ENCODE measurements at regions not wholly inside any gene's neighbourhood (a gene's known extent, or its start where the extent isn't known, plus 50 kb on each side); places are given as distances from the start of the nearest gene placed in this dataset.

DNA sequence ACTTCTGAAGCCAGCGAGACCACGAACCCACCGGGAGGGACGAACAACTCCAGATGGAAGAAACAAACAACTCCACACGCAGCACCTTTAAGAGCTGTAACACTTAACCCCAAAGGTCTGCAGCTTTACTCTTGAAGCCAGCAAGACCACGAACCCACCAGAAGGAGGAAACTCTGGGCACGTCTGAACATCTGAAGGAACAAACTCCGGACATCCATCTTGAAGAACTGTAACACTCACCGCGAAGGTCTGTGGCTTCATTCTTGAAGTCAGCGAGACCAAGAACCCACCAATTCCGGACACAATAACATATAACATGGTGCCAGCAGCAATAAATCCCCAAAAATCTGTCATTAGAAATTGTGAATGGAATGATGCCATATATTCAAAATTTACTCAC is 180.9 kb downstream of the TLE1 start (continued):
- TF ChIP-seq NFIC (IDR thresholded peaks at IDR 0.05; ENCODE audit: low read depth, low read length) = no peak
- no peak for TF ChIP-seq TBL1XR1 (IDR thresholded peaks at IDR 0.05; ENCODE audit: low read depth, low read length)
- TF ChIP-seq CBFB (IDR thresholded peaks at IDR 0.05; ENCODE audit: low read depth) = no peak
- TF ChIP-seq, protein P1, sequence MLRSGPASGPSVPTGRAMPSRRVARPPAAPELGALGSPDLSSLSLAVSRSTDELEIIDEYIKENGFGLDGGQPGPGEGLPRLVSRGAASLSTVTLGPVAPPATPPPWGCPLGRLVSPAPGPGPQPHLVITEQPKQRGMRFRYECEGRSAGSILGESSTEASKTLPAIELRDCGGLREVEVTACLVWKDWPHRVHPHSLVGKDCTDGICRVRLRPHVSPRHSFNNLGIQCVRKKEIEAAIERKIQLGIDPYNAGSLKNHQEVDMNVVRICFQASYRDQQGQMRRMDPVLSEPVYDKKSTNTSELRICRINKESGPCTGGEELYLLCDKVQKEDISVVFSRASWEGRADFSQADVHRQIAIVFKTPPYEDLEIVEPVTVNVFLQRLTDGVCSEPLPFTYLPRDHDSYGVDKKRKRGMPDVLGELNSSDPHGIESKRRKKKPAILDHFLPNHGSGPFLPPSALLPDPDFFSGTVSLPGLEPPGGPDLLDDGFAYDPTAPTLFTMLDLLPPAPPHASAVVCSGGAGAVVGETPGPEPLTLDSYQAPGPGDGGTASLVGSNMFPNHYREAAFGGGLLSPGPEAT (IDR thresholded peaks at IDR 0.05; ENCODE audit: low read depth) = no peak
- no peak for TF ChIP-seq EZH2 (IDR thresholded peaks at IDR 0.05; ENCODE audit: borderline replicate concordance, control insufficient read depth, low read depth, low read length)

DNA sequence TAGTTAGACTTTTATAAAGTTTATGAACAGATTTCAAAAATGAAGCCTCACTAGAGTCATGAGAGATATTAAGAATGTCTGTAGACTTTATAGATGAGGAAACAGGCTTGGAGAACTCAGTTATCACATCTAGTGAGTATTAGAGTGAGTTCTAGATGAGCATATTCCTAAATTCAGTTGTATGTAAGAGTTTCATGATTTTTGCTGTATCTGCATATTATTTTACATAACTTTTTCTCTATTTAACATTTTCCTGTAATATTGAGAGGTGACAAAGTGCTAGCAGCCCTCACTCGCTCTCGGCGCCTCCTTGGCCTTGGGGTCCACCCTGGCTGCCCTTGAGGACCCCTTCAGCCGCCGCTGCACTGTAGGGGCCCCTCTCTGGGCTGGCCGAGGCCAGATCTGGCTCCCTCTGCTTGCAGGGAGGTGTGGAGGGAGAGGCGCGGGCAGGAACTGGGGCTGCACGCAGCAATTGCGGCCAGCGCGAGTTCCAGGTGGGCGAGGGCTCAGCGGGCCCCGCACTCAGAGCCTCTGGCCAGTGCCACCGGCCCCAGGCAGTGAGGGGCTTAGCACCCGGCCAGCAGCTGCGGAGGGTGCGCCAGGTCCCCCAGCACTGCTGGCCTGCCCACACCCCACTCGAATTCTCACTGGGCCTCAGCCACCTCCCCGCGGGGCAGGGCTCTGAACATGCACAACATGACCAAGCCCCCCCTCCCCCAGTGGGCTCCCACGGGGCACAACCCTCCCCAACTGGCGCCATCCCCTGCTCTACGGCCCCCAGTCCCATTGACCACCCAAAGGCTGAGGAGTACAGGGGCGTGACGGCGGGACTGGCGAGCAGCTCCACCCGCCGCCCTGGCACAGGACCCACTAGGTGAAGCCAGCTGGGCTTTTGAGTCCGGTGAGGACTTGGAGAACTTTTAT is 182.1 kb downstream of the TLE1 start:
- intact Hi-C loops (cut with micrococcal nuclease; ENCODE audit: unreplicated experiment) = no loop called here
- POLR2A ChIA-PET = no interaction called here
- no peak for FAIRE-seq
- TF ChIP-seq, protein P2, sequence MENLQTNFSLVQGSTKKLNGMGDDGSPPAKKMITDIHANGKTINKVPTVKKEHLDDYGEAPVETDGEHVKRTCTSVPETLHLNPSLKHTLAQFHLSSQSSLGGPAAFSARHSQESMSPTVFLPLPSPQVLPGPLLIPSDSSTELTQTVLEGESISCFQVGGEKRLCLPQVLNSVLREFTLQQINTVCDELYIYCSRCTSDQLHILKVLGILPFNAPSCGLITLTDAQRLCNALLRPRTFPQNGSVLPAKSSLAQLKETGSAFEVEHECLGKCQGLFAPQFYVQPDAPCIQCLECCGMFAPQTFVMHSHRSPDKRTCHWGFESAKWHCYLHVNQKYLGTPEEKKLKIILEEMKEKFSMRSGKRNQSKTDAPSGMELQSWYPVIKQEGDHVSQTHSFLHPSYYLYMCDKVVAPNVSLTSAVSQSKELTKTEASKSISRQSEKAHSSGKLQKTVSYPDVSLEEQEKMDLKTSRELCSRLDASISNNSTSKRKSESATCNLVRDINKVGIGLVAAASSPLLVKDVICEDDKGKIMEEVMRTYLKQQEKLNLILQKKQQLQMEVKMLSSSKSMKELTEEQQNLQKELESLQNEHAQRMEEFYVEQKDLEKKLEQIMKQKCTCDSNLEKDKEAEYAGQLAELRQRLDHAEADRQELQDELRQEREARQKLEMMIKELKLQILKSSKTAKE (IDR thresholded peaks at IDR 0.05; ENCODE audit: low read depth, poor library complexity, severe bottlenecking) = no peak
- TF ChIP-seq NR2C2 (IDR thresholded peaks at IDR 0.05; ENCODE audit: borderline replicate concordance, control insufficient read depth, insufficient read length, low read depth) (no peak), MTA3 (IDR thresholded peaks at IDR 0.05; ENCODE audit: borderline replicate concordance, low read length) (no peak), GATAD2B (conservative IDR thresholded peaks at IDR 0.05; ENCODE audit: low read depth) (no peak), EZH2 (IDR thresholded peaks at IDR 0.05; ENCODE audit: borderline replicate concordance, control insufficient read depth, low read depth, low read length) (no peak), ESRRA (IDR thresholded peaks at IDR 0.05; ENCODE audit: low read length) (no peak), SPI1 (IDR thresholded peaks at IDR 0.05; ENCODE audit: borderline replicate concordance, insufficient read depth, low read depth, low read length) (no peak), TARDBP (IDR thresholded peaks at IDR 0.05; ENCODE audit: borderline replicate concordance) (no peak)
- TF ChIP-seq, protein P3, sequence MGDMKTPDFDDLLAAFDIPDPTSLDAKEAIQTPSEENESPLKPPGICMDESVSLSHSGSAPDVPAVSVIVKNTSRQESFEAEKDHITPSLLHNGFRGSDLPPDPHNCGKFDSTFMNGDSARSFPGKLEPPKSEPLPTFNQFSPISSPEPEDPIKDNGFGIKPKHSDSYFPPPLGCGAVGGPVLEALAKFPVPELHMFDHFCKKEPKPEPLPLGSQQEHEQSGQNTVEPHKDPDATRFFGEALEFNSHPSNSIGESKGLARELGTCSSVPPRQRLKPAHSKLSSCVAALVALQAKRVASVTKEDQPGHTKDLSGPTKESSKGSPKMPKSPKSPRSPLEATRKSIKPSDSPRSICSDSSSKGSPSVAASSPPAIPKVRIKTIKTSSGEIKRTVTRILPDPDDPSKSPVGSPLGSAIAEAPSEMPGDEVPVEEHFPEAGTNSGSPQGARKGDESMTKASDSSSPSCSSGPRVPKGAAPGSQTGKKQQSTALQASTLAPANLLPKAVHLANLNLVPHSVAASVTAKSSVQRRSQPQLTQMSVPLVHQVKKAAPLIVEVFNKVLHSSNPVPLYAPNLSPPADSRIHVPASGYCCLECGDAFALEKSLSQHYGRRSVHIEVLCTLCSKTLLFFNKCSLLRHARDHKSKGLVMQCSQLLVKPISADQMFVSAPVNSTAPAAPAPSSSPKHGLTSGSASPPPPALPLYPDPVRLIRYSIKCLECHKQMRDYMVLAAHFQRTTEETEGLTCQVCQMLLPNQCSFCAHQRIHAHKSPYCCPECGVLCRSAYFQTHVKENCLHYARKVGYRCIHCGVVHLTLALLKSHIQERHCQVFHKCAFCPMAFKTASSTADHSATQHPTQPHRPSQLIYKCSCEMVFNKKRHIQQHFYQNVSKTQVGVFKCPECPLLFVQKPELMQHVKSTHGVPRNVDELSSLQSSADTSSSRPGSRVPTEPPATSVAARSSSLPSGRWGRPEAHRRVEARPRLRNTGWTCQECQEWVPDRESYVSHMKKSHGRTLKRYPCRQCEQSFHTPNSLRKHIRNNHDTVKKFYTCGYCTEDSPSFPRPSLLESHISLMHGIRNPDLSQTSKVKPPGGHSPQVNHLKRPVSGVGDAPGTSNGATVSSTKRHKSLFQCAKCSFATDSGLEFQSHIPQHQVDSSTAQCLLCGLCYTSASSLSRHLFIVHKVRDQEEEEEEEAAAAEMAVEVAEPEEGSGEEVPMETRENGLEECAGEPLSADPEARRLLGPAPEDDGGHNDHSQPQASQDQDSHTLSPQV (IDR thresholded peaks at IDR 0.05) = no peak

More for the DNA sequence above, 182.1 kb downstream of the TLE1 start:
- no peak for ATAC-seq
- H3K79me2 ChIP-seq (ENCODE audit: control insufficient read depth, insufficient read depth, low read length) = no peaks in the 10 kb centered on the region
- no peak overlapping the region for H3K4me2 ChIP-seq (ENCODE audit: control insufficient read depth, insufficient read depth)
- H3K9me3 ChIP-seq (replicated peaks; ENCODE audit: control insufficient read depth, insufficient read depth, low read length) = no peaks in the 10 kb centered on the region; the same call in 2 of the 3 replicates
- no peak overlapping the region for H2AFZ ChIP-seq (ENCODE audit: control insufficient read depth, low read depth, low read length)
- no peaks in the 10 kb centered on the region for H3K4me1 ChIP-seq (ENCODE audit: control insufficient read depth, insufficient read depth, low read length)
- no peak overlapping the region for H3K4me3 ChIP-seq
- WGBS (ENCODE audit: insufficient coverage, insufficient replicate concordance, low lambda C conversion rate, missing lambda C conversion rate) = 43% methylated on average over 14 of the region's 32 CpGs
- DNase-seq (ENCODE audit: low read depth, low spot score) = no peak
- BruUV-seq (replicated peaks) = no TSS peak
- H3K36me3 ChIP-seq (ENCODE audit: control insufficient read depth in 2 of 2, insufficient read depth in 2 of 2, low read length in 1 of 2) = no peaks in the 10 kb centered on the region
- ChIA-PET SMC1A (ENCODE audit: uncharacterized antibody, unreplicated experiment) (no interaction called here), RAD21 (ENCODE audit: unreplicated experiment) (no interaction called here), CTCF (no interaction called here)
- no peak overlapping the region for H3K9ac ChIP-seq (ENCODE audit: control insufficient read depth, insufficient read depth, low read length)
- H4K20me1 ChIP-seq (ENCODE audit: control insufficient read depth, insufficient read depth) = no peaks in the 10 kb centered on the region
- in situ Hi-C loops (cut with MboI) = no loop called here
- H3K27me3 ChIP-seq (replicated peaks in 1 of 2; ENCODE audit: control insufficient read depth in 2 of 2, insufficient read depth in 2 of 2, low read length in 1 of 2) = no peaks in the 10 kb centered on the region
- no peak overlapping the region for H3K27ac ChIP-seq (ENCODE audit: control insufficient read depth, insufficient read depth)

Measured in GM12878 (cell line).